Right lobe of liver (tissue), 6 donors: ENCODE measurements at regions not wholly inside any gene's neighbourhood (a gene's known extent, or its start where the extent isn't known, plus 50 kb on each side); places are given as distances from the start of the nearest gene placed in this dataset.

Source experiments
- ATAC-seq, 4 donors: fragments of 200-7000 bp; cut with Tn5 transposase; one replicate each; pipeline ENCODE4 v1.9.1; 2020; ENCODE audit warnings: mild to moderate bottlenecking in 4 of 4, moderate library complexity in 4 of 4
- DNase-seq, 3 donors: peaks; one replicate each; pipeline ENCODE4 v3.0.0-alpha.2; 2020
- H3K27ac ChIP-seq, 3 donors: fragments of 200-600 bp; one replicate each; pipeline ENCODE4 v1.8.0; 2022
- H3K27me3 ChIP-seq, 2 donors: fragments of 200-600 bp; one replicate each; pipeline ENCODE4 v1.8.0; 2022
- H3K36me3 ChIP-seq, 4 donors: fragments of 200-600 bp; sonication (generic) in 1 of 4; one replicate each; pipeline versions ENCODE4 v1.5.1 to v1.8.0; 2017 to 2022; ENCODE audit warnings: control low read depth in 1 of 4
- H3K4me1 ChIP-seq, 4 donors: fragments of 200-600 bp; sonication (generic) in 1 of 4; one replicate each; pipeline versions ENCODE4 v1.5.1 to v1.8.0; 2017 to 2022; ENCODE audit warnings: control low read depth in 1 of 4
- H3K4me3 ChIP-seq, 3 donors: fragments of 200-600 bp; one replicate each; pipeline ENCODE4 v1.8.0; 2022
- H3K9me3 ChIP-seq, 4 donors: fragments of 200-600 bp; sonication (generic) in 1 of 4; one replicate each; pipeline versions ENCODE4 v1.5.1 to v1.8.0; 2017 to 2022; ENCODE audit warnings: control low read depth in 1 of 4
- CTCF ChIP-seq, 4 donors: fragments of 200-600 bp in 3 of 4; fragments of 450-650 bp in 1 of 4; IDR thresholded peaks; one replicate each; pipeline versions ENCODE4 v1.5.1 to v1.8.0; 2016 to 2022; ENCODE audit warnings: antibody characterized with exemption in 4 of 4, mild to moderate bottlenecking in 2 of 4
- POLR2A ChIP-seq: fragments of 450-650 bp; IDR thresholded peaks from one replicate; pipeline ENCODE4 v1.6.1; 2017; ENCODE audit warnings: antibody characterized with exemption, mild to moderate bottlenecking
- WGBS: methylation state at CpG from one replicate; pipeline ENCODE4 v1.1.6; 2018; ENCODE audit warnings: low coverage, low lambda C conversion rate; ENCODE audit not compliant: insufficient coverage; ENCODE audit errors: missing lambda C conversion rate; 5-methylcytosine and 5-hydroxymethylcytosine counted together
- intact Hi-C, 2 donors: fragments of 100-400 bp; cut with DNase I; formaldehyde crosslinking; loops; one replicate each; pipeline versions ENCODE4 v1.11.2 to v1.14.1; 2022
- donor health status: DM: no; HTN: yes; CAD: no.
- donor health status: DM: no; HTN: no; CAD: no.
- donor health status: DM: no; HTN: no; CAD: no.
- donor health status: DM: no; HTN: yes; CAD: no.
- donor health status: DM: no; HTN: yes; CAD: no.

GRCh38 chr20:21571841-21572690 is 58.2 kb upstream of the NKX2-2 start:
- Histone ChIP-seq H3K4me1 (peaks cover 0 to 12% (median 2%) of the 10 kb centered on the region in 4 donors), H3K36me3 (no peaks in the 10 kb centered on the region), H3K9me3 (no peaks in the 10 kb centered on the region), H3K4me3 (no peak overlapping the region), H3K27ac (no peak overlapping the region), H3K27me3 (no peaks in the 10 kb centered on the region)
- peak; percentile 78 to 86 (median 84) for TF ChIP-seq CTCF (IDR thresholded peaks at IDR 0.05)
- no peak for TF ChIP-seq POLR2A
- intact Hi-C loops: loop anchor here (5.0 to 10.0 kb wide), 3 partner anchors 40 to 337 kb away; no protein-coding TSS in a partner anchor
- ATAC-seq: peak; percentile 16 to 43 (median 40)
- WGBS: 16% methylated on average over 13 of the region's 15 CpGs
- DNase-seq: no peak

GRCh38 chr20:21570285-21570992 is 56.6 kb upstream of the NKX2-2 start:
- no peak for DNase-seq
- Histone ChIP-seq H3K4me3 (no peak overlapping the region), H3K27ac (no peak overlapping the region), H3K36me3 (no peaks in the 10 kb centered on the region), H3K9me3 (no peaks in the 10 kb centered on the region), H3K27me3 (no peaks in the 10 kb centered on the region), H3K4me1 (peaks cover 0 to 15% (median 4%) of the 10 kb centered on the region in 4 donors)
- 46% methylated on average over 7 of the region's 7 CpGs for WGBS
- intact Hi-C loops: loop anchor here (5.0 to 10.0 kb wide), 3 partner anchors 38 to 336 kb away; no protein-coding TSS in a partner anchor
- no peak for ATAC-seq
- TF ChIP-seq CTCF (IDR thresholded peaks at IDR 0.05) (no peak), POLR2A (no peak)

GRCh38 chr20:21569586-21569985 is 55.7 kb upstream of the NKX2-2 start:
- no peaks in the 10 kb centered on the region for H3K27me3 ChIP-seq
- intact Hi-C loops: no loop called here
- ATAC-seq (peak; percentile 80 to 91 (median 87)), DNase-seq (peak in 2 of 3 donors; percentile 41 to 82)
- no peak overlapping the region for H3K4me3 ChIP-seq
- no peak overlapping the region for H3K27ac ChIP-seq
- H3K4me1 ChIP-seq: peaks cover 0 to 23% (median 6%) of the 10 kb centered on the region in 4 donors
- no peaks in the 10 kb centered on the region for H3K36me3 ChIP-seq
- WGBS: 25% methylated on average over 3 of the region's 3 CpGs
- TF ChIP-seq POLR2A (no peak), CTCF (IDR thresholded peaks at IDR 0.05) (no peak)
- no peaks in the 10 kb centered on the region for H3K9me3 ChIP-seq

GRCh38 chr20:21564127-21564773 is 50.4 kb upstream of the NKX2-2 start:
- no peaks in the 10 kb centered on the region for H3K27me3 ChIP-seq
- intact Hi-C loops: no loop called here

More at GRCh38 chr20:21564127-21564773, 50.4 kb upstream of the NKX2-2 start:
- DNase-seq (peak; percentile 89 to 96 (median 96)), ATAC-seq (peak; percentile 97 to 99 (median 98))
- TF ChIP-seq CTCF (IDR thresholded peaks at IDR 0.05): no peak
- no peak for TF ChIP-seq POLR2A
- Histone ChIP-seq H3K4me3 (peak overlapping the region in 2 of 3 donors; percentile 30 to 39), H3K27ac (peak overlapping the region in 2 of 3 donors; percentile 49 to 60), H3K4me1 (peaks cover 0 to 32% (median 9%) of the 10 kb centered on the region in 4 donors), H3K9me3 (no peaks in the 10 kb centered on the region), H3K36me3 (no peaks in the 10 kb centered on the region)
- WGBS: 60% methylated on average over 12 of the region's 15 CpGs
